Loucy (cell line): ENCODE measurements at regions not wholly inside any gene's neighbourhood (a gene's known extent, or its start where the extent isn't known, plus 50 kb on each side); places are given as distances from the start of the nearest gene placed in this dataset.

Experiments
- CTCF ChIP-seq: fragments of 200-600 bp; sonication (generic); conservative IDR thresholded peaks from 2 replicates; pipeline ENCODE4 v1.5.1; 2014; ENCODE audit warnings: mild to moderate bottlenecking, antibody characterized with exemption, low read length
- EZH2phosphoT487 ChIP-seq: fragments of 200-600 bp; IDR thresholded peaks from 2 replicates; pipeline ENCODE4 v1.6.1; 2018; ENCODE audit warnings: antibody characterized with exemption, mild to moderate bottlenecking, moderate library complexity, borderline replicate concordance

- TF ChIP-seq CTCF (no peak), EZH2phosphoT487 (no peak)
Measured at GRCh38 chr11:115974703-115975102, 470.5 kb upstream of the CADM1 start.
